ENCODE measurements at regions not wholly inside any gene's neighbourhood (a gene's known extent, or its start where the extent isn't known, plus 50 kb on each side); places are given as distances from the start of the nearest gene placed in this dataset.

- no peak for TF ChIP-seq CTCF (IDR thresholded peaks at IDR 0.05; ENCODE audit: control extremely low read depth, extremely low read depth, low read depth, missing control alignments)
- ChIA-PET POLR2A (no interaction called here), CTCF (interaction anchor here (1.6 kb wide), 1 partner anchor 10 kb away, joined by 3 read pairs; no protein-coding TSS in a partner anchor)
- no peak for DNase-seq (ENCODE audit: extremely low spot score)
These were observed 148.4 kb downstream of the TBX18 start for GRCh38 chr6:84615987-84616386.

GRCh38 chr6:84615113-84615850 is 149.1 kb downstream of the TBX18 start:
- ChIA-PET CTCF (interaction anchor here (1.6 kb wide), 1 partner anchor 9 kb away, joined by 3 read pairs; no protein-coding TSS in a partner anchor), POLR2A (no interaction called here)

GRCh38 chr6:84606860-84607259 is 157.5 kb downstream of the TBX18 start:
- no peak for DNase-seq (ENCODE audit: extremely low spot score)
- TF ChIP-seq CTCF (IDR thresholded peaks at IDR 0.05; ENCODE audit: control extremely low read depth, extremely low read depth, low read depth, missing control alignments) = no peak
- POLR2A ChIA-PET = no interaction called here
- CTCF ChIA-PET = interaction anchor here (0.7 kb wide), 1 partner anchor 9 kb away, joined by 3 read pairs; no protein-coding TSS in a partner anchor

More at GRCh38 chr6:84615113-84615850, 149.1 kb downstream of the TBX18 start:
- TF ChIP-seq CTCF (IDR thresholded peaks at IDR 0.05; ENCODE audit: control extremely low read depth, extremely low read depth, low read depth, missing control alignments) = no peak
- DNase-seq (ENCODE audit: extremely low spot score) = no peak

- DNase-seq (ENCODE audit: extremely low spot score) = no peak
- ChIA-PET POLR2A (no interaction called here), CTCF (no interaction called here)
- no peak for TF ChIP-seq CTCF (IDR thresholded peaks at IDR 0.05; ENCODE audit: control extremely low read depth, extremely low read depth, low read depth, missing control alignments)
These were observed 159.1 kb downstream of the TBX18 start for GRCh38 chr6:84605298-84605697.

- CTCF ChIA-PET = no interaction called here
- no peak for TF ChIP-seq CTCF (IDR thresholded peaks at IDR 0.05; ENCODE audit: control extremely low read depth, extremely low read depth, low read depth, missing control alignments)
- POLR2A ChIA-PET = no interaction called here
- no peak for DNase-seq (ENCODE audit: extremely low spot score)
These were observed 163.0 kb downstream of the TBX18 start for GRCh38 chr6:84601366-84601765.

- no peak for DNase-seq (ENCODE audit: extremely low spot score)
- POLR2A ChIA-PET = no interaction called here
- CTCF ChIA-PET = no interaction called here
- no peak for TF ChIP-seq CTCF (IDR thresholded peaks at IDR 0.05; ENCODE audit: control extremely low read depth, extremely low read depth, low read depth, missing control alignments)
These were observed 164.4 kb downstream of the TBX18 start for GRCh38 chr6:84599991-84600390.
